Keratinocyte (primary cell): ENCODE measurements at regions not wholly inside any gene's neighbourhood (a gene's known extent, or its start where the extent isn't known, plus 50 kb on each side); places are given as distances from the start of the nearest gene placed in this dataset.

ENCODE experiments used
- CTCF ChIP-seq, 3 experiments: IDR thresholded peaks in 1 of 3; conservative IDR thresholded peaks in 1 of 3; optimal IDR thresholded peaks in 1 of 3; 2 replicates in 2 of 3; 3 replicates in 1 of 3; pipeline versions ENCODE3 to v1.5.1; 2011; ENCODE audit warnings: low read length in 3 of 3, mild to moderate bottlenecking in 3 of 3, moderate library complexity in 2 of 3, control low read depth in 1 of 3, inconsistent platforms in 1 of 3; ENCODE audit not compliant: insufficient read depth in 2 of 3; ENCODE audit errors: extremely low read depth in 1 of 3
- EZH2 ChIP-seq: IDR thresholded peaks from one replicate; pipeline ENCODE4 v1.6.1; 2012; ENCODE audit warnings: inconsistent platforms, mild to moderate bottlenecking, low read length, moderate library complexity

GRCh38 chr19:28176193-28176592 lies 1036.8 kb downstream of the UQCRFS1 start:
- no peak for TF ChIP-seq EZH2
- no peak for TF ChIP-seq CTCF (optimal IDR thresholded peaks at IDR 0.05 in 1 of 3, IDR thresholded peaks at IDR 0.05 in 1 of 3, conservative IDR thresholded peaks at IDR 0.05 in 1 of 3; ENCODE audit: extremely low read depth in 1 of 3, insufficient read depth in 2 of 3, low read length in 3 of 3)
